GM23248 (cell line): ENCODE measurements at regions not wholly inside any gene's neighbourhood (a gene's known extent, or its start where the extent isn't known, plus 50 kb on each side); places are given as distances from the start of the nearest gene placed in this dataset.

Experiments
- DNase-seq: peaks from one replicate; pipeline ENCODE4 v3.0.0-alpha.2; 2015
- H2AFZ ChIP-seq: fragments of 200-600 bp; sonication (generic); 2 replicates; pipeline ENCODE4 v1.6.1; 2016; ENCODE audit warnings: antibody characterized with exemption
- H3F3A ChIP-seq: fragments of 200-600 bp; sonication (generic); 2 replicates; pipeline ENCODE4 v1.6.1; 2016; ENCODE audit warnings: mild to moderate bottlenecking, antibody characterized with exemption, mixed run types; ENCODE audit not compliant: insufficient read depth
- H3K27ac ChIP-seq: fragments of 200-600 bp; sonication (generic); 2 replicates; pipeline ENCODE4 v1.5.1; 2016; ENCODE audit warnings: mild to moderate bottlenecking
- H3K27me3 ChIP-seq: fragments of 200-600 bp; sonication (generic); replicated peaks from 2 replicates; pipeline ENCODE4 v1.6.1; 2016; ENCODE audit warnings: mild to moderate bottlenecking; ENCODE audit not compliant: insufficient read depth
- H3K36me3 ChIP-seq: fragments of 200-600 bp; sonication (generic); 2 replicates; pipeline ENCODE4 v1.6.1; 2016; ENCODE audit warnings: low read depth, mild to moderate bottlenecking
- H3K4me1 ChIP-seq: fragments of 200-600 bp; sonication (generic); 2 replicates; pipeline ENCODE4 v1.6.1; 2016; ENCODE audit warnings: mild to moderate bottlenecking; ENCODE audit not compliant: insufficient read depth
- H3K4me2 ChIP-seq: fragments of 200-600 bp; sonication (generic); one replicate; pipeline ENCODE4 v1.6.1; 2016; ENCODE audit warnings: mild to moderate bottlenecking; ENCODE audit not compliant: unreplicated experiment
- H3K4me3 ChIP-seq: fragments of 200-600 bp; sonication (generic); 2 replicates; pipeline ENCODE4 v1.5.1; 2016; ENCODE audit warnings: mild to moderate bottlenecking
- H3K79me2 ChIP-seq: fragments of 200-600 bp; sonication (generic); 2 replicates; pipeline ENCODE4 v1.6.1; 2016; ENCODE audit warnings: mild to moderate bottlenecking; ENCODE audit not compliant: insufficient read depth
- H3K9ac ChIP-seq: fragments of 200-600 bp; sonication (generic); 2 replicates; pipeline ENCODE4 v1.6.1; 2016; ENCODE audit warnings: mild to moderate bottlenecking
- H3K9me2 ChIP-seq: fragments of 200-600 bp; sonication (generic); 2 replicates; pipeline ENCODE4 v1.6.1; 2016; ENCODE audit warnings: mixed run types, mild to moderate bottlenecking, moderate library complexity; ENCODE audit not compliant: insufficient read depth
- H3K9me3 ChIP-seq: fragments of 200-600 bp; sonication (generic); one replicate; pipeline ENCODE4 v1.6.1; 2017; ENCODE audit warnings: low read depth
- H4K20me1 ChIP-seq: fragments of 200-600 bp; sonication (generic); 2 replicates; pipeline ENCODE4 v1.6.0; 2016; ENCODE audit not compliant: insufficient read depth
- EZH2 ChIP-seq: fragments of 200-600 bp; sonication (generic); IDR thresholded peaks from 2 replicates; pipeline ENCODE4 v1.6.1; 2018; ENCODE audit warnings: antibody characterized with exemption, mild to moderate bottlenecking; ENCODE audit not compliant: insufficient read depth, poor library complexity, severe bottlenecking
- EZH2phosphoT487 ChIP-seq: fragments of 200-600 bp; sonication (generic); IDR thresholded peaks from 2 replicates; pipeline ENCODE4 v1.6.1; 2018; ENCODE audit warnings: antibody characterized with exemption, moderate library complexity, mild to moderate bottlenecking, low read depth; ENCODE audit not compliant: insufficient read depth
- WGBS, 2 experiments: methylation state at CpG; one replicate each; pipeline ENCODE4 v1.1.6; 2015 to 2017; ENCODE audit warnings: low lambda C conversion rate in 2 of 2, low coverage in 1 of 2; ENCODE audit errors: missing lambda C conversion rate in 2 of 2; 5-methylcytosine and 5-hydroxymethylcytosine counted together
- in situ Hi-C: fragments of 300-500 bp; cut with MboI; formaldehyde crosslinking; loops from 2 replicates; pipeline ENCODE4 v1.15.0; 2020

GRCh38 chr1:199157494-199157893 is 518.7 kb downstream of the PTPRC start:
- H3K4me2 ChIP-seq = no peak overlapping the region
- peaks cover 17% of the 10 kb centered on the region for H3K27me3 ChIP-seq
- TF ChIP-seq EZH2phosphoT487 (no peak), EZH2 (no peak)
- no peaks in the 10 kb centered on the region for H4K20me1 ChIP-seq
- H2AFZ ChIP-seq = no peak overlapping the region
- no peak overlapping the region for H3K9ac ChIP-seq
- H3F3A ChIP-seq = no peaks in the 10 kb centered on the region
- H3K4me3 ChIP-seq = no peak overlapping the region
- H3K4me1 ChIP-seq = no peaks in the 10 kb centered on the region
- DNase-seq = no peak
- no peaks in the 10 kb centered on the region for H3K9me3 ChIP-seq
- no peaks in the 10 kb centered on the region for H3K79me2 ChIP-seq
- no peak overlapping the region for H3K27ac ChIP-seq
- H3K36me3 ChIP-seq = no peaks in the 10 kb centered on the region
- H3K9me2 ChIP-seq = no peaks in the 10 kb centered on the region
- in situ Hi-C loops = no loop called here

GRCh38 chr1:199160521-199161318 is 521.9 kb downstream of the PTPRC start:
- H3K27ac ChIP-seq = no peak overlapping the region
- no peak overlapping the region for H3K9ac ChIP-seq
- no peaks in the 10 kb centered on the region for H3K4me1 ChIP-seq
- H3K4me3 ChIP-seq = no peak overlapping the region
- H3K9me2 ChIP-seq = no peaks in the 10 kb centered on the region
- in situ Hi-C loops = no loop called here
- no peaks in the 10 kb centered on the region for H3K79me2 ChIP-seq
- H3F3A ChIP-seq = no peaks in the 10 kb centered on the region
- no peaks in the 10 kb centered on the region for H3K36me3 ChIP-seq
- no peak for DNase-seq
- TF ChIP-seq EZH2phosphoT487 (no peak), EZH2 (no peak)
- no peak overlapping the region for H3K4me2 ChIP-seq
- 18 to 29% methylated on average over 1 of the region's 1 CpG for WGBS, 2 experiments
- no peaks in the 10 kb centered on the region for H4K20me1 ChIP-seq
- no peaks in the 10 kb centered on the region for H3K9me3 ChIP-seq
- H2AFZ ChIP-seq = no peak overlapping the region
- peaks cover 3% of the 10 kb centered on the region; the same call in 1 of the 2 replicates for H3K27me3 ChIP-seq

GRCh38 chr1:199161319-199161680 is 522.5 kb downstream of the PTPRC start:
- H3K9me3 ChIP-seq = no peaks in the 10 kb centered on the region
- no peaks in the 10 kb centered on the region for H4K20me1 ChIP-seq
- H3K36me3 ChIP-seq = no peaks in the 10 kb centered on the region
- no peak overlapping the region for H3K9ac ChIP-seq
- H3F3A ChIP-seq = no peaks in the 10 kb centered on the region
- TF ChIP-seq EZH2 = no peak
- TF ChIP-seq EZH2phosphoT487 = no peak
- H3K79me2 ChIP-seq = no peaks in the 10 kb centered on the region
- peaks cover 4% of the 10 kb centered on the region; the same call in 1 of the 2 replicates for H3K27me3 ChIP-seq
- in situ Hi-C loops = no loop called here
- no peaks in the 10 kb centered on the region for H3K9me2 ChIP-seq
- no peak for DNase-seq
- H3K4me2 ChIP-seq = no peak overlapping the region
- H3K27ac ChIP-seq = no peak overlapping the region
- H3K4me3 ChIP-seq = no peak overlapping the region
- no peak overlapping the region for H2AFZ ChIP-seq
- no peaks in the 10 kb centered on the region for H3K4me1 ChIP-seq

- Histone ChIP-seq H3K36me3 (no peaks in the 10 kb centered on the region), H3K4me2 (no peak overlapping the region), H3K4me1 (no peaks in the 10 kb centered on the region), H3K9me2 (no peaks in the 10 kb centered on the region), H3K79me2 (no peaks in the 10 kb centered on the region), H3K9me3 (no peaks in the 10 kb centered on the region), H3K4me3 (no peak overlapping the region), H3K9ac (no peak overlapping the region), H4K20me1 (no peaks in the 10 kb centered on the region), H3K27me3 (peaks cover 4% of the 10 kb centered on the region; the same call in 1 of the 2 replicates), H2AFZ (no peak overlapping the region), H3F3A (no peaks in the 10 kb centered on the region), H3K27ac (no peak overlapping the region)
- TF ChIP-seq EZH2phosphoT487 (no peak), EZH2 (no peak)
- no peak for DNase-seq
- in situ Hi-C loops = no loop called here
- 42 to 44% methylated on average over 3 of the region's 3 CpGs for WGBS, 2 experiments
These were observed 523.0 kb downstream of the PTPRC start for GRCh38 chr1:199161766-199162303.
